ENCODE measurements at regions not wholly inside any gene's neighbourhood (a gene's known extent, or its start where the extent isn't known, plus 50 kb on each side); places are given as distances from the start of the nearest gene placed in this dataset.
"Not testable (repeated sequence)": the region's sequence is repeated elsewhere in the genome, so short reads cannot be mapped to it uniquely, and the experiment has no call there.

DNA sequence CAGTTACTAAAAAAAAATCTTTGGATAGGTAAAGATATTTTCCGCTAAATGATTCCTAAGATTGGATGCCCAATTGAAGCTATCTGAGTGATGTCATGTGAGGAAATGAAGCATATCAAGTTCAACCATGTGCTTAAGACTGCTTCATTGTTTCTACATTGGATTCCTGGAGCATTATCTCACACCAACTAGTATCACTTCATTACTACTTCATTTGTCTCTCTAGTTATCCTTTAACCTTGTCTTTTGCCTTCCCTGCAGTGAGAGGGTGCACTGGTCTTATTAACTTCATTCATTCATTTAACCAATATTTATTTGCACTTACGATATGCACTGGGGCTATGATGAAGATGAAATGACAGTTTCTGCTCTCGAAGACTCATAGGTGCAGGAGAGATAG lies 198.1 kb downstream of the SLC38A4 start:
- no peaks in the 10 kb centered on the region for H3K36me3 ChIP-seq (ENCODE audit: control insufficient read depth in 2 of 3, insufficient read depth in 3 of 3, low read length in 3 of 3)
- no peak overlapping the region for H3K4me3 ChIP-seq (ENCODE audit: low read length in 3 of 3)
- DNase-seq (peak in 1 of 5 donors; percentile 15), FAIRE-seq (no peak)
- H3K27ac ChIP-seq (ENCODE audit: low read depth in 2 of 2, low read length in 2 of 2) = no peak overlapping the region
- TF ChIP-seq, protein P1, sequence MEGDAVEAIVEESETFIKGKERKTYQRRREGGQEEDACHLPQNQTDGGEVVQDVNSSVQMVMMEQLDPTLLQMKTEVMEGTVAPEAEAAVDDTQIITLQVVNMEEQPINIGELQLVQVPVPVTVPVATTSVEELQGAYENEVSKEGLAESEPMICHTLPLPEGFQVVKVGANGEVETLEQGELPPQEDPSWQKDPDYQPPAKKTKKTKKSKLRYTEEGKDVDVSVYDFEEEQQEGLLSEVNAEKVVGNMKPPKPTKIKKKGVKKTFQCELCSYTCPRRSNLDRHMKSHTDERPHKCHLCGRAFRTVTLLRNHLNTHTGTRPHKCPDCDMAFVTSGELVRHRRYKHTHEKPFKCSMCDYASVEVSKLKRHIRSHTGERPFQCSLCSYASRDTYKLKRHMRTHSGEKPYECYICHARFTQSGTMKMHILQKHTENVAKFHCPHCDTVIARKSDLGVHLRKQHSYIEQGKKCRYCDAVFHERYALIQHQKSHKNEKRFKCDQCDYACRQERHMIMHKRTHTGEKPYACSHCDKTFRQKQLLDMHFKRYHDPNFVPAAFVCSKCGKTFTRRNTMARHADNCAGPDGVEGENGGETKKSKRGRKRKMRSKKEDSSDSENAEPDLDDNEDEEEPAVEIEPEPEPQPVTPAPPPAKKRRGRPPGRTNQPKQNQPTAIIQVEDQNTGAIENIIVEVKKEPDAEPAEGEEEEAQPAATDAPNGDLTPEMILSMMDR (IDR thresholded peaks at IDR 0.05; ENCODE audit: borderline replicate concordance, extremely low read depth, insufficient read depth) = no peak
- intact Hi-C loops (cut with DNase I) = no loop called here
- H3K9me3 ChIP-seq (ENCODE audit: control insufficient read depth in 2 of 3, insufficient read depth in 1 of 3, low read length in 3 of 3) = no peaks in the 10 kb centered on the region
- H3K9ac ChIP-seq (ENCODE audit: low read length in 3 of 3) = no peak overlapping the region
- H3K4me1 ChIP-seq (ENCODE audit: control insufficient read depth in 2 of 3, insufficient read depth in 2 of 3, low read depth in 1 of 3, low read length in 3 of 3) = peaks cover 0 to 12% (median 0%) of the 10 kb centered on the region in 3 donors
- H3K27me3 ChIP-seq (ENCODE audit: control insufficient read depth, insufficient read depth, low read length) = no peaks in the 10 kb centered on the region

DNA sequence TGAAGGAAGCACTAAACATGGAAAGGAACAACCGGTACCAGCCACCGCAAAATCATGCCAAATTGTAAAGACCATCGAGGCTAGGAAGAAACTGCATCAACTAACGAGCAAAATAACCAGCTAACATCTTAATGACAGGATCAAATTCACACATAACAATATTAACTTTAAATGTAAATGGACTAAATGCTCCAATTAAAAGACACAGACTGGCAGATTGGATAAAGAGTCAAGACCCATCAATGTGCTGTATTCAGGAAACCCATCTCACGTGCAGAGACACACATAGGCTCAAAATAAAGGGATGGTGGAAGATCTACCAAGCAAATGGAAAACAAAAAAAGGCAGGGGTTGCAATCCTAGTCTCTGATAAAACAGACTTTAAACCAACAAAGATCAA lies 206.3 kb downstream of the SLC38A4 start:
- FAIRE-seq; H3K27me3 ChIP-seq (ENCODE audit: control insufficient read depth, insufficient read depth, low read length); intact Hi-C loops (cut with DNase I); H3K4me1 ChIP-seq (ENCODE audit: control insufficient read depth in 2 of 3, insufficient read depth in 2 of 3, low read depth in 1 of 3, low read length in 3 of 3); DNase-seq; H3K27ac ChIP-seq (ENCODE audit: low read depth in 2 of 2, low read length in 2 of 2); H3K9ac ChIP-seq (ENCODE audit: low read length in 3 of 3); H3K4me3 ChIP-seq (ENCODE audit: low read length in 3 of 3); H3K9me3 ChIP-seq (ENCODE audit: control insufficient read depth in 2 of 3, insufficient read depth in 1 of 3, low read length in 3 of 3); H3K36me3 ChIP-seq (ENCODE audit: control insufficient read depth in 2 of 3, insufficient read depth in 3 of 3, low read length in 3 of 3): not testable (repeated sequence)

DNA sequence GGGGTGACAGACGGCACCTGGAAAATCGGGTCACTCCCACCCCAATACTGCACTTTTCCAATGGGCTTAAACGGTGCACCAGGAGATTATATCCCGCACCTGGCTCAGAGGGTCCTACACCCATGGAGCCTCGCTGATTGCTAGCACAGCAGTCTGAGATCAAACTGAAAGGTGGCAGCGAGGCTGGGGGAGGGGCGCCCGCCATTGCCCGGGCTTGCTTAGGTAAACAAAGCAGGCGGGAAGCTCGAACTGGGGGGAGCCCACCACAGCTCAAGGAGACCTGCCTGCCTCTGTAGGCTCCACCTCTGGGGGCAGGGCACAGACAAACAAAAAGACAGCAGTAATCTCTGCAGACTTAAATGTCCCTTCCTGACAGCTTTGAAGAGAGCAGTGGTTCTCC lies 208.1 kb downstream of the SLC38A4 start:
- not testable (repeated sequence) for H3K4me3 ChIP-seq (ENCODE audit: low read length in 3 of 3); H3K9ac ChIP-seq (ENCODE audit: low read length in 3 of 3)

DNA sequence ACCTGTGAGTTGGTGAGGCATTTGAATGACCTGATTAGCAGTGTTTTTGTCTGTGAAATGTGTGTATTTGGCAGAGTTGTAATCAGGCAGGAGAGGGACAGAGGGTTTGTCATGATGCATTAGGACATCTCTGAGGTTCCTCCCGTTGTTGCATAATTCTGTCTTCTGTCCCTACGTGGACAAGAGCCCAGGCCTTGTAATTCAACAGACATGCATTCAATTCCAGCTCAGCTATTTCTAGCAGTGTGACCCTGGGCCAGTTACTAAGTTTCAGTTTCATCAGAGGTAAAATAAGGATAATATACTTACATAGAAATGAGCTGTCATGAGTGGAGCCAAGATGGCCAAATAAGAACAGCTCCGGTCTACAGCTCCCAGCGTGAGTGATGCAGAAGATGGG lies 208.6 kb downstream of the SLC38A4 start:
- intact Hi-C loops (cut with DNase I) = no loop called here
- Histone ChIP-seq H3K27ac (ENCODE audit: low read depth in 2 of 2, low read length in 2 of 2) (no peak overlapping the region), H3K4me3 (ENCODE audit: low read length in 3 of 3) (no peak overlapping the region), H3K9ac (ENCODE audit: low read length in 3 of 3) (no peak overlapping the region), H3K27me3 (ENCODE audit: control insufficient read depth, insufficient read depth, low read length) (no peaks in the 10 kb centered on the region), H3K36me3 (ENCODE audit: control insufficient read depth in 2 of 3, insufficient read depth in 3 of 3, low read length in 3 of 3) (no peaks in the 10 kb centered on the region), H3K4me1 (ENCODE audit: control insufficient read depth in 2 of 3, insufficient read depth in 2 of 3, low read depth in 1 of 3, low read length in 3 of 3) (no peaks in the 10 kb centered on the region), H3K9me3 (ENCODE audit: control insufficient read depth in 2 of 3, insufficient read depth in 1 of 3, low read length in 3 of 3) (peaks cover 0 to 3% (median 0%) of the 10 kb centered on the region in 3 donors)
- TF ChIP-seq, protein P1 (IDR thresholded peaks at IDR 0.05; ENCODE audit: borderline replicate concordance, extremely low read depth, insufficient read depth) = no peak
- FAIRE-seq = no peak
- no peak for DNase-seq

More for the DNA sequence above, 208.1 kb downstream of the SLC38A4 start:
- H3K36me3 ChIP-seq (ENCODE audit: control insufficient read depth in 2 of 3, insufficient read depth in 3 of 3, low read length in 3 of 3); H3K27me3 ChIP-seq (ENCODE audit: control insufficient read depth, insufficient read depth, low read length); DNase-seq; H3K4me1 ChIP-seq (ENCODE audit: control insufficient read depth in 2 of 3, insufficient read depth in 2 of 3, low read depth in 1 of 3, low read length in 3 of 3); H3K9me3 ChIP-seq (ENCODE audit: control insufficient read depth in 2 of 3, insufficient read depth in 1 of 3, low read length in 3 of 3); FAIRE-seq; H3K27ac ChIP-seq (ENCODE audit: low read depth in 2 of 2, low read length in 2 of 2); intact Hi-C loops (cut with DNase I): not testable (repeated sequence)

DNA sequence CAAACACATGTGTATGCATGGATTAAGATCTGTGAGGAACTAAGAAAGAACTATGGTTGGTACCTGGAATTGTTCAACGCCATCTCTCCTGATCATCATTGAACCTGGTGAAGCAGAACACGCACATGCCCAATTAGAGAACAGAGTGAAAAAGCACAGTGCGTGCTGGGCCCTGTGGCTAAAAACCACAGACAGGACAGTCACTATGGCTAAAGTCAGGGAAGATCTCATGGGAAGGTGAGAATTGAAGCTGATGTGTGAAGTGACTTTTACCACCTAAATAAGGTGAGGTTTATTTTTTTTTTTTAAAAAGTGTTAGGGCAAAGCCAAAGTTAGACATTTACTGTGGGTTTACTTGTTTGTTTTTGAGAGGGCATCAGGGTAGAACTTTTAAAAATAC lies 215.0 kb downstream of the SLC38A4 start:
- TF ChIP-seq, protein P1 (IDR thresholded peaks at IDR 0.05; ENCODE audit: borderline replicate concordance, extremely low read depth, insufficient read depth) = no peak
- Histone ChIP-seq H3K4me1 (ENCODE audit: control insufficient read depth in 2 of 3, insufficient read depth in 2 of 3, low read depth in 1 of 3, low read length in 3 of 3) (no peaks in the 10 kb centered on the region), H3K36me3 (ENCODE audit: control insufficient read depth in 2 of 3, insufficient read depth in 3 of 3, low read length in 3 of 3) (no peaks in the 10 kb centered on the region), H3K4me3 (ENCODE audit: low read length in 3 of 3) (no peak overlapping the region), H3K9ac (ENCODE audit: low read length in 3 of 3) (no peak overlapping the region), H3K9me3 (ENCODE audit: control insufficient read depth in 2 of 3, insufficient read depth in 1 of 3, low read length in 3 of 3) (peaks cover 0 to 3% (median 0%) of the 10 kb centered on the region in 3 donors), H3K27ac (ENCODE audit: low read depth in 2 of 2, low read length in 2 of 2) (no peak overlapping the region), H3K27me3 (ENCODE audit: control insufficient read depth, insufficient read depth, low read length) (no peaks in the 10 kb centered on the region)
- DNase-seq (no peak), FAIRE-seq (no peak)
- intact Hi-C loops (cut with DNase I) = no loop called here

All from kidney (tissue), 13 donors.